ENCODE measurements at regions not wholly inside any gene's neighbourhood (a gene's known extent, or its start where the extent isn't known, plus 50 kb on each side); places are given as distances from the start of the nearest gene placed in this dataset.

GRCh38 chr20:6411651-6412050, 288.8 kb upstream of the FERMT1 start:
- TF ChIP-seq CTCF (IDR thresholded peaks at IDR 0.05; ENCODE audit: borderline replicate concordance, extremely low read depth, low read length, poor library complexity, severe bottlenecking) = no peak
- TF ChIP-seq EZH2 (IDR thresholded peaks at IDR 0.05; ENCODE audit: borderline replicate concordance, low read depth, low read length, severe bottlenecking) = no peak

All from DND-41 (cell line).